ENCODE measurements at regions not wholly inside any gene's neighbourhood (a gene's known extent, or its start where the extent isn't known, plus 50 kb on each side); places are given as distances from the start of the nearest gene placed in this dataset.
"Not testable (repeated sequence)": the region's sequence is repeated elsewhere in the genome, so short reads cannot be mapped to it uniquely, and the experiment has no call there.

- FAIRE-seq: no peak
Observed at GRCh38 chr2:750628-751027, 73.4 kb upstream of the TMEM18 start.

DNA sequence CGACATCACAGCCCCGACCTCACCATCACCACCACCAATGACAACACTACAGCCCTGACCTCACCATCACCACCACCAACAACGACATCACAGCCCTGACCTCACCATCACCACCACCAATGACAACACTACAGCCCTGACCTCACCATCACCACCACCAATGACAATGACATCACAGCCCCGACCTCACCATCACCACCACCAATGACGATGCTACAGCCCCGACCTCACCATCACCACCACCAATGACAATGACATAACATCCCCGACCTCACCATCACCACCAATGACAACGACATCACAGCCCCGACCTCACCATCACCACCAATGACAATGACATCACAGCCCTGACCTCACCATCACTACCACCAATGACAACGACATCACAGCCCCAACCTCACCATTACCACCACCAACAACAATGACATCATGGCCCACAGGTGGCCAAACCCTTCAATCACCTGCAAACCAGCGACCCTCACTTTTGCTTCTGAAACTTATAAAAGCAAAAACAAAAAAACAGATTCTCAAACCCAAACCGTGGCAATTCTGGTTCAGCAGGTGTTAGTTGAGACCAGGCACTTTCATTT is 70.7 kb upstream of the TMEM18 start:
- no peak for FAIRE-seq

GRCh38 chr2:746697-747096 is 69.5 kb upstream of the TMEM18 start:
- FAIRE-seq: no peak

DNA sequence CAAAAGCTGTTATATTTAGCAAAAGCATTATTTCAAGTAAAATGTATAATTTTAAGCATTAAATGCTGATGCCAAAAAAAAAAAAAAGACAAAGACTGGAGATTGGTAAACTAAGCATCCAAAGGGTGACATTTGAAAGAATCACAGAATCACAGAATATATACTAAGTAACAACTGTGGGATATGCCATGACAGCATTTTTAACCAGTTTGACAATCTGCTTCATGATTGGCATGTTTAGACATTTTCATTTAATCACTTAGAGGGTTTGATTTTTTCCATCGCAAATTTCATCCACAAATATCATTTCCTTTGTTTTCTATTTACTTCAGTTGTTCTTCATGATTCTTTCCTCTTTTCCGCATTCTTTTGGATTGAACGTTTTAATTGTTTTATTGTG is 66.9 kb upstream of the TMEM18 start:
- no peak for FAIRE-seq

GRCh38 chr2:742221-742620 is 65.0 kb upstream of the TMEM18 start:
- no peak for FAIRE-seq

DNA sequence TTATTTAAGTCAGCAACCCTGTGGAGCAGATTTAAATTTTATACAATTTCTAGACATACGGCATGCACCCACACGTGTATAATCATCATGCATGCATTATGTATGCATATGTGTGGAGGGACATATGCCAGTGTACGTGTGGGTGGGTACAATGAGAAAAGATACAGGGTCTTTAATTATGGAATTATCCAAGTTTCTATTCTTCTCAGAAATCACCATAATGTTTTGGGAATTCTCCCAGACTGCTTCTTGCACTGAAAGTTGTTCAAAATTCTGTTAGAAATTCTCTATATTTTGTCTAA is 63.9 kb upstream of the TMEM18 start:
- FAIRE-seq: no peak

GRCh38 chr2:740322-741194 is 63.4 kb upstream of the TMEM18 start:
- FAIRE-seq: peak; percentile 89

DNA sequence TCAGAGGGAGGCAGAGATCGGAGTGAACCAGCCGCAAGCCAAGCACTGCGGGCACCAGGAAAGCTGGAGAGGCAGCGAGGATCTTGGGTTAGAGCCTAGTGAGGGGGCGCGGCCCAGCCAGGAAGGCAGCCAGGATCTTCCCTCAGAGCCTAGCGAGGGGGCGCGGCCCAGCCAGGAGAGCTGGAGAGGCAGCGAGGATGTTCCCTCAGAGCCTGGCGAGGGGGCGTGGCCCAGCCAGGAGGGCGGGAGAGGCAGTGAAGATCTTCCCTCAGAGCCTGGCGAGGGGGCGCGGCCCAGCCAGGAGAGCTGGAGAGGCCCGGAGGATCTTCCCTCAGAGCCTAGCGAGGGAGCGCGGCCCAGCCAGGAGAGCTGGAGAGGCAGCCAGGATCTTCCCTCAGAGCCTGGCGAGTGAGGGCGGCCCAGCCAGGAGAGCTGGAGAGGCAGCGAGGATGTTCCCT is 62.7 kb upstream of the TMEM18 start:
- FAIRE-seq: not testable (repeated sequence)

DNA sequence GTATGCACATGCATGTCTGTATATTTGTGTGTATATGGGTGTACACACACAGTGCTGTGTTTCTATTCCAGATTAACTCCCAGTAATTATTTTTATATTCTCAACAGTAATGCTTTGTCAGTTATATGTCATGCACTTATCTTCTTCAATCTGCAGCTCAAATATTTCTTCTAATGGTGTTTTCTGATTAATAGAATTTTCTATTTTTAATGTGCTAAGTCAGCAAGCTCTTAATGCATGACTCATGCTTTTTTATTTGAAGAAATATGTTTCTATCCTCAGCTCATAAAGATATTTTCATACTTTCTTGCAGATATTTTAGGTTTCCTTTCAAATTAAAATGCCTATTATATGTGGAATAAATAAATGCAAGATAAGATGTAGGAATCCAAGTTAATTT is 59.7 kb upstream of the TMEM18 start:
- no peak for FAIRE-seq

DNA sequence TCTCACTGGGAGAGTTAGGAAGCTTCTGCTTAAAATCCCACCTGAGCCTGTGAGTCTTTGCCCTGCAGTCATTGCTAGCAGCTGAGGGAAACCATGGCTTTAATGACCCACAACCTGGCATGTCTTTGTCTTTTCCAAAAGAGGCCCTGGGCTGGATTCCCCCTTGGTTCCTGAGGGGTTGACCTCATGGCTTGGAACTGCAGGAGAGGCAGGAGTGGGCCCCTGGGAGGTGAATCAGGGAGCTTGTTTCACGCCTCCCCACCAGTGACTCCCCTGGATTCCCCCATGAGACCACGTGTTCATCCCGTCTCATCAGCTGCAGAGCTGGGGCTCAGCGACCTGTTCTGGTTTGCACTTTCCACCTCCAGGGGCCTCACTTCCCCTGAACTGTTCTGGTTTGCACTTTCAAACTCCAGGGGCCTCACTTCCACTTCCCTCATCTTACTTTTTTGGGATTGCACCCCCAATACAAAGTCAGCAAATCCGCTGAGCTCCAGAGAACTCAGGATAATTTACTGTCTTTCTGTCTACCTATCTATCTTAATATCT is 58.5 kb upstream of the TMEM18 start:
- FAIRE-seq: no peak

GRCh38 chr2:734496-734895 is 57.3 kb upstream of the TMEM18 start:
- no peak for FAIRE-seq

GRCh38 chr2:733495-733894 is 56.3 kb upstream of the TMEM18 start:
- no peak for FAIRE-seq

DNA sequence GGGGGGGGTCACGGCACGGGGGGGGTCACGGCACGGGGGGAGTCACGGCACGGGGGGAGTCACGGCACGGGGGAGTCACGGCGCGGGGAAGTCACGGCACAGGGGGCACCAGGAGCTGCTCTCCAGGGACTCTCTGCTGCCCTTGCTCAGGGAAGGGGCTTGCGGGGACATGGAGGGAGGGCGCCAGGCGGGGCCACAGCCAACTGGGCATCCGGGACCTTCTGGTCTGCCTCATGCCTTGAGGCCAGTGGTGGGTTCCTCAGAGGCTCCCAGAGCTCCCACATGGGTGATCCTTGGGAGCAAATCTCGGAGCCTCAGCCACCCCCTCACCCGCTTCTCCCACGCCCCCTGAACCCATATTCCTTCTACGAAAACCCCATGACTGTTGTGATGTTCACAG is 55.8 kb upstream of the TMEM18 start:
- no peak for FAIRE-seq

- FAIRE-seq: no peak
Observed at GRCh38 chr2:731711-732110, 54.5 kb upstream of the TMEM18 start.

DNA sequence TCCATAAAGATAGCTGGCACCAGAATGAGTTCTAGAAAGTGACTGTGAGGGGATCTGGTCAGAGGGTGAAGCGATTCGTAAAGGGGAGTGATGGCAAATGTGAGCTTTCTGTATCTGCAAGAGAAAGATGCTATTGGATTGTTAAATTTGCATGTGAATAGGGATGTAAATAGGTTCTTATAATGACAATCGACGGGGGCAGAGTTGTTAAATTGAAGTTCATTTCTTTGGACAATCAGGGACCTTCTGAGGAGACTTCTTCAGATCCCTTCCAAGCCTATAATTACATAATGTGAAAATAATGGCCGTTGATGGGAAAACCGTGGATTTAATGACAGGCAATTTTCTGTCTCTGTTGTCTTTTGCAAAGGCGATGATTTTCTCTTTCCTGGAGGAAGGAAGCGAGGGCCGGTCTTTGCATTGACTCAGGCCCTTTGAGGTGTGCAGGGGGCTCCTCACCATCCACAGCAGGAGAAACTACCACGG is 52.2 kb upstream of the TMEM18 start:
- FAIRE-seq: no peak

GRCh38 chr2:728165-728564 is 51.0 kb upstream of the TMEM18 start:
- no peak for FAIRE-seq

DNA sequence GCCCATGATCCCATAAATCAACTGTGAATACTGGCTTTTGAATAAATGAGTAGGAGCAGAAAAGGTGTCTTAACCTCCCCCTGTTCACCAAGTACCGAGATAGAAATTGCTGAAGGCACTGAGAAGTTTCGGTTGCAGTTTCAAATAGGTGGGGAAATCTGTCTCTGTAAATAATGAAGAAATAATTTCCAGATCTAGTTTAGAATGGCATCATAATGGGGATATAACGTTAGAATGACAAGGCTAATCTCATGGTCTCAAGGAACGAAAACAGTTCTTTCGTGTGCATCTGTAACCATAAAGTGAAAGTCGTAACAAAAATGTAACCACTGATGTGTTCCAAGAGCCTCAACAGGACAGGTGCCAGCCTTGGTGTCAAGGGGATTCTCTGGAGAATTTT is 49.9 kb upstream of the TMEM18 start:
- no peak for FAIRE-seq

Measured in TTC549 (cell line).